GM12878 (cell line): ENCODE measurements at regions not wholly inside any gene's neighbourhood (a gene's known extent, or its start where the extent isn't known, plus 50 kb on each side); places are given as distances from the start of the nearest gene placed in this dataset.

Experiments used
- ATAC-seq: fragments of 200-7000 bp; cut with Tn5 transposase; 3 replicates; pipeline ENCODE4 v1.9.1; 2020; ENCODE audit warnings: mild to moderate bottlenecking, moderate library complexity
- BruUV-seq: library from RNA; stranded (reverse); fragments of 400-500 nt; replicated peaks from 2 replicates; lab custom pipeline; 2021; lab: Mats Ljungman, UMichigan
- CTCF ChIA-PET: fragments of 300-600 bp; sonication (Branson Sonifier 250); formaldehyde crosslinking; extraction: SDS; loops from one replicate; lab custom pipeline; 2021; ENCODE audit warnings: inconsistent platforms; lab: Yijun Ruan, JAX
- POLR2A ChIA-PET: fragments of 350-600 bp; formaldehyde crosslinking; extraction: SDS; loops from one replicate; lab custom pipeline; 2021; ENCODE audit warnings: inconsistent platforms; lab: Charles Lee
- RAD21 ChIA-PET: fragments of 300-600 bp; sonication (Branson Sonifier 250); formaldehyde crosslinking; loops from one replicate; lab custom pipeline; 2023; ENCODE audit warnings: antibody characterized with exemption; ENCODE audit not compliant: unreplicated experiment; lab: Charles Lee
- SMC1A ChIA-PET: fragments of 300-600 bp; sonication (Branson Sonifier 250); formaldehyde crosslinking; loops from one replicate; lab custom pipeline; 2023; ENCODE audit not compliant: unreplicated experiment, uncharacterized antibody; lab: Charles Lee
- DNase-seq: peaks from one replicate; pipeline ENCODE4 v3.0.0-alpha.2; 2011; ENCODE audit warnings: low read depth, low spot score
- FAIRE-seq: peaks from 3 replicates; lab custom pipeline; 2011; peaks lifted over from hg19 to GRCh38; lab: Jason Lieb, UNC
- H2AFZ ChIP-seq: 2 replicates; pipeline ENCODE4 v1.6.0; 2011; ENCODE audit warnings: low read depth, low read length, control low read depth; ENCODE audit not compliant: control insufficient read depth
- H3K27ac ChIP-seq: 2 replicates; pipeline ENCODE4 v1.5.1; 2011; ENCODE audit warnings: control low read depth; ENCODE audit not compliant: control insufficient read depth, insufficient read depth
- H3K27me3 ChIP-seq, 2 experiments: replicated peaks in 1 of 2; 2 replicates each; pipeline versions ENCODE4 v1.6.0 to v1.6.1; 2011; ENCODE audit warnings: low read length in 1 of 2; ENCODE audit not compliant: control insufficient read depth in 2 of 2, insufficient read depth in 2 of 2
- H3K36me3 ChIP-seq, 2 experiments: 2 replicates each; pipeline ENCODE4 v1.5.1; 2011; ENCODE audit warnings: low read length in 1 of 2; ENCODE audit not compliant: control insufficient read depth in 2 of 2, insufficient read depth in 2 of 2
- H3K4me1 ChIP-seq: 2 replicates; pipeline ENCODE4 v1.6.1; 2011; ENCODE audit warnings: mild to moderate bottlenecking, low read length, moderate library complexity, mixed read lengths; ENCODE audit not compliant: control insufficient read depth, insufficient read depth
- H3K4me2 ChIP-seq: 2 replicates; pipeline ENCODE4 v1.6.0; 2011; ENCODE audit warnings: control low read depth; ENCODE audit not compliant: control insufficient read depth, insufficient read depth
- H3K4me3 ChIP-seq: fragments of 200-600 bp; sonication (generic); 2 replicates; pipeline ENCODE4 v1.5.1; 2016
- H3K79me2 ChIP-seq: 2 replicates; pipeline ENCODE4 v1.6.0; 2011; ENCODE audit warnings: low read length; ENCODE audit not compliant: control insufficient read depth, insufficient read depth
- H3K9ac ChIP-seq: 2 replicates; pipeline ENCODE4 v1.8.0; 2011; ENCODE audit warnings: low read length, control low read depth, mixed read lengths; ENCODE audit not compliant: control insufficient read depth, insufficient read depth
- H3K9me3 ChIP-seq: replicated peaks from 3 replicates; pipeline ENCODE4 v1.5.1; 2011; ENCODE audit warnings: mild to moderate bottlenecking, low read length; ENCODE audit not compliant: control insufficient read depth, insufficient read depth
- H4K20me1 ChIP-seq: 2 replicates; pipeline ENCODE4 v1.6.0; 2011; ENCODE audit not compliant: control insufficient read depth, insufficient read depth
- CREM ChIP-seq: IDR thresholded peaks from 2 replicates; pipeline ENCODE4 v1.6.1; 2014; ENCODE audit warnings: antibody characterized with exemption, low read depth
- HDAC6 ChIP-seq: fragments of 200-600 bp; sonication (generic); IDR thresholded peaks from one replicate; pipeline ENCODE4 v1.8.0; 2017; ENCODE audit warnings: antibody characterized with exemption; ENCODE audit not compliant: unreplicated experiment
- HSF1 ChIP-seq: fragments of 150-350 bp; IDR thresholded peaks from 2 replicates; pipeline ENCODE4 v1.6.1; 2014; ENCODE audit warnings: mild to moderate bottlenecking, low read depth, low read length
- IRF4 ChIP-seq: IDR thresholded peaks from 2 replicates; pipeline ENCODE4 v1.6.1; 2011; ENCODE audit warnings: low read depth, low read length
- POLR2AphosphoS2 ChIP-seq: IDR thresholded peaks from 2 replicates; pipeline ENCODE4 v1.6.1; 2011; ENCODE audit warnings: low read depth, mild to moderate bottlenecking, low read length, improper control_type of control experiment, moderate library complexity
- POU2F2 ChIP-seq: IDR thresholded peaks from 3 replicates; pipeline ENCODE4 v1.6.1; 2011; ENCODE audit warnings: low read depth, mild to moderate bottlenecking, low read length, borderline replicate concordance
- RB1 ChIP-seq: fragments of 450-650 bp; formaldehyde crosslinking; IDR thresholded peaks from 2 replicates; pipeline ENCODE4 v1.6.1; 2017; ENCODE audit warnings: mild to moderate bottlenecking, borderline replicate concordance
- STAT1 ChIP-seq: fragments of 450-650 bp; conservative IDR thresholded peaks from 2 replicates; pipeline ENCODE4 v1.6.1; 2014; ENCODE audit warnings: antibody characterized with exemption, mild to moderate bottlenecking
- TAF1 ChIP-seq: IDR thresholded peaks from 2 replicates; pipeline ENCODE4 v1.6.1; 2011; ENCODE audit warnings: mild to moderate bottlenecking, low read depth, low read length, borderline replicate concordance
- TCF3 ChIP-seq: IDR thresholded peaks from 2 replicates; pipeline ENCODE4 v1.6.1; 2012; ENCODE audit warnings: low read depth, mild to moderate bottlenecking, low read length, borderline replicate concordance; ENCODE audit not compliant: insufficient read depth
- WGBS: methylation state at CpG from one replicate; pipeline ENCODE4 v1.1.6; 2016; ENCODE audit warnings: low lambda C conversion rate; ENCODE audit not compliant: insufficient replicate concordance, insufficient coverage; ENCODE audit errors: missing lambda C conversion rate; 5-methylcytosine and 5-hydroxymethylcytosine counted together
- in situ Hi-C: fragments of 300-500 bp; cut with MboI; formaldehyde crosslinking; loops from 9 replicates; pipeline ENCODE4 v1.14.3; 2018; ENCODE audit warnings: mixed read lengths
- intact Hi-C: fragments of 100-400 bp; cut with micrococcal nuclease; formaldehyde crosslinking; loops from one replicate; pipeline ENCODE4 v1.14.2; 2022; ENCODE audit not compliant: unreplicated experiment
- TF ChIP-seq, protein P1 (sequence below): IDR thresholded peaks from 2 replicates; pipeline ENCODE4 v1.6.1; 2011; ENCODE audit warnings: mild to moderate bottlenecking, low read depth, low read length, moderate library complexity; ENCODE audit not compliant: insufficient replicate concordance
- TF ChIP-seq, protein P2 (sequence below): fragments of 150-350 bp; IDR thresholded peaks from 2 replicates; pipeline ENCODE4 v1.6.1; 2016; ENCODE audit warnings: low read depth, low read length

DNA sequence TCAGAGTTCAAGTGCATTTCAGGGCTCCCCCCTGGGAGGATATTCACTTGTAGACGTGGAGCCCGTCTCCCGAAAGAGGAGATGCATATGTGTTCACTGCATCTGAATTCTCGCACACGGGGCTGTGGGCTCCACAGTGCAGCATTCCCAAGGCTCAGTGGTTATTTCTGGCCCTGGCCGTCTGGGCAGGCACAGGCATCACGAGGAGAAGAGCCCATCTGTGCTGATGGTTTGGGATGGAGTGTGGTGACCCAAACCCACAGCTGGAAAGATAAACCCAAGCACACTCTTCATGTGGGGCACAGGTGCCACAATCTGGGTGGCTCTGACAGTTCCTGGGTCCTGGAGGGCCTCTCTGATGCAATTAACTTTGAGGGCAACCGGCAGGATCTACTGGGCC is 242.1 kb downstream of the TSHZ3 start:
- intact Hi-C loops (no loop called here), in situ Hi-C loops (no loop called here)
- TF ChIP-seq, protein P1, sequence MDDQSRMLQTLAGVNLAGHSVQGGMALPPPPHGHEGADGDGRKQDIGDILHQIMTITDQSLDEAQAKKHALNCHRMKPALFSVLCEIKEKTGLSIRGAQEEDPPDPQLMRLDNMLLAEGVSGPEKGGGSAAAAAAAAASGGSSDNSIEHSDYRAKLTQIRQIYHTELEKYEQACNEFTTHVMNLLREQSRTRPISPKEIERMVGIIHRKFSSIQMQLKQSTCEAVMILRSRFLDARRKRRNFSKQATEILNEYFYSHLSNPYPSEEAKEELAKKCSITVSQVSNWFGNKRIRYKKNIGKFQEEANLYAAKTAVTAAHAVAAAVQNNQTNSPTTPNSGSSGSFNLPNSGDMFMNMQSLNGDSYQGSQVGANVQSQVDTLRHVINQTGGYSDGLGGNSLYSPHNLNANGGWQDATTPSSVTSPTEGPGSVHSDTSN = no peak
- TF ChIP-seq CREM (no peak), RB1 (no peak), TCF3 (no peak)
- TF ChIP-seq, all 136 proteins: peak for 0
- no peaks in the 10 kb centered on the region for H4K20me1 ChIP-seq
- H3K4me1 ChIP-seq = no peaks in the 10 kb centered on the region
- ChIA-PET POLR2A (no interaction called here), CTCF (no interaction called here), SMC1A (no interaction called here), RAD21 (no interaction called here)
- no peak overlapping the region for H3K4me3 ChIP-seq
- no peak overlapping the region for H3K27ac ChIP-seq
- no peak overlapping the region for H3K9ac ChIP-seq
- ATAC-seq (no peak), DNase-seq (no peak), FAIRE-seq (no peak)
- no peak overlapping the region for H3K4me2 ChIP-seq
- no peaks in the 10 kb centered on the region; the same call in 2 of the 3 replicates for H3K9me3 ChIP-seq
- H2AFZ ChIP-seq = no peak overlapping the region
- 30% methylated on average over 8 of the region's 8 CpGs for WGBS
- H3K27me3 ChIP-seq = no peaks in the 10 kb centered on the region
- no peaks in the 10 kb centered on the region for H3K36me3 ChIP-seq
- no TSS peak for BruUV-seq
- H3K79me2 ChIP-seq = no peaks in the 10 kb centered on the region

DNA sequence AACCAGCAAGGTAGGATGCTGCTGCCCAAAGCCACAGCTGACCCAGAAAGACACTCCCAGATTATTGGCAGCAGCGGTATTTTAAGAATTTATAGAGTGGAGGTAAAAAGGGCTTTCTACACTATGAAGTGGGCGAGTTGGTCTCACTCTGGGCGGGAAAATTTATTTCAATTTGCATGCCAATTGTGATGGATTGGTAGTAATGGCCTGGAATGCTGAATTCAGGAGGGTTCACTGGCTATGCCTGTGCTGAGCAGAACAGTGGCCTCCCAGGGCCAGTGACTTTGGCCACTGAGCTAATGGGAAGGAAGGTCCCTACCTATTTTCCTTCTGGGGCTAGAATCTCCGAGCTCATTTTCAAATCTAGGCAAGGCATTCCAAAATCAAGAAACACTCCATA is 243.5 kb downstream of the TSHZ3 start:
- Histone ChIP-seq H3K27ac (no peak overlapping the region), H3K36me3 (no peaks in the 10 kb centered on the region), H3K9me3 (no peaks in the 10 kb centered on the region; the same call in 2 of the 3 replicates), H3K79me2 (no peaks in the 10 kb centered on the region), H3K4me3 (no peak overlapping the region), H4K20me1 (no peaks in the 10 kb centered on the region), H3K9ac (no peak overlapping the region), H2AFZ (no peak overlapping the region), H3K27me3 (no peaks in the 10 kb centered on the region), H3K4me2 (no peak overlapping the region), H3K4me1 (no peaks in the 10 kb centered on the region)
- WGBS = 0% methylated on average over 4 of the region's 4 CpGs
- in situ Hi-C loops (no loop called here), intact Hi-C loops (no loop called here)
- POLR2A ChIA-PET = no interaction called here
- FAIRE-seq = no peak
- no TSS peak for BruUV-seq
- no peak for DNase-seq
- CTCF ChIA-PET = no interaction called here
- RAD21 ChIA-PET = no interaction called here
- ATAC-seq = no peak
- SMC1A ChIA-PET = no interaction called here
- TF ChIP-seq POU2F2 (no peak), POLR2AphosphoS2 (no peak), STAT1 (no peak), IRF4 (no peak), HDAC6 (no peak), HSF1 (no peak), TAF1 (no peak)
- TF ChIP-seq, protein P2, sequence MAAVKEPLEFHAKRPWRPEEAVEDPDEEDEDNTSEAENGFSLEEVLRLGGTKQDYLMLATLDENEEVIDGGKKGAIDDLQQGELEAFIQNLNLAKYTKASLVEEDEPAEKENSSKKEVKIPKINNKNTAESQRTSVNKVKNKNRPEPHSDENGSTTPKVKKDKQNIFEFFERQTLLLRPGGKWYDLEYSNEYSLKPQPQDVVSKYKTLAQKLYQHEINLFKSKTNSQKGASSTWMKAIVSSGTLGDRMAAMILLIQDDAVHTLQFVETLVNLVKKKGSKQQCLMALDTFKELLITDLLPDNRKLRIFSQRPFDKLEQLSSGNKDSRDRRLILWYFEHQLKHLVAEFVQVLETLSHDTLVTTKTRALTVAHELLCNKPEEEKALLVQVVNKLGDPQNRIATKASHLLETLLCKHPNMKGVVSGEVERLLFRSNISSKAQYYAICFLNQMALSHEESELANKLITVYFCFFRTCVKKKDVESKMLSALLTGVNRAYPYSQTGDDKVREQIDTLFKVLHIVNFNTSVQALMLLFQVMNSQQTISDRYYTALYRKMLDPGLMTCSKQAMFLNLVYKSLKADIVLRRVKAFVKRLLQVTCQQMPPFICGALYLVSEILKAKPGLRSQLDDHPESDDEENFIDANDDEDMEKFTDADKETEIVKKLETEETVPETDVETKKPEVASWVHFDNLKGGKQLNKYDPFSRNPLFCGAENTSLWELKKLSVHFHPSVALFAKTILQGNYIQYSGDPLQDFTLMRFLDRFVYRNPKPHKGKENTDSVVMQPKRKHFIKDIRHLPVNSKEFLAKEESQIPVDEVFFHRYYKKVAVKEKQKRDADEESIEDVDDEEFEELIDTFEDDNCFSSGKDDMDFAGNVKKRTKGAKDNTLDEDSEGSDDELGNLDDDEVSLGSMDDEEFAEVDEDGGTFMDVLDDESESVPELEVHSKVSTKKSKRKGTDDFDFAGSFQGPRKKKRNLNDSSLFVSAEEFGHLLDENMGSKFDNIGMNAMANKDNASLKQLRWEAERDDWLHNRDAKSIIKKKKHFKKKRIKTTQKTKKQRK = no peak
